ENCODE measurements at regions not wholly inside any gene's neighbourhood (a gene's known extent, or its start where the extent isn't known, plus 50 kb on each side); places are given as distances from the start of the nearest gene placed in this dataset.

- no peak for TF ChIP-seq CTCF (conservative IDR thresholded peaks at IDR 0.05; ENCODE audit: low read depth, low read length)
- no peak for TF ChIP-seq POLR2A (IDR thresholded peaks at IDR 0.05; ENCODE audit: low read depth, low read length)
- no peak for TF ChIP-seq CEBPB (IDR thresholded peaks at IDR 0.05; ENCODE audit: low read depth, low read length)
- TF ChIP-seq NFE2L2 (IDR thresholded peaks at IDR 0.05; ENCODE audit: low read depth, low read length) = no peak
- no peak for TF ChIP-seq FOS (IDR thresholded peaks at IDR 0.05; ENCODE audit: low read depth, low read length)
- no peak for TF ChIP-seq USF2 (IDR thresholded peaks at IDR 0.05; ENCODE audit: low read depth, low read length)
- TF ChIP-seq MXI1 (IDR thresholded peaks at IDR 0.05; ENCODE audit: borderline replicate concordance, low read depth, low read length) = no peak
- no peak for TF ChIP-seq MAZ (IDR thresholded peaks at IDR 0.05; ENCODE audit: borderline replicate concordance, low read depth, low read length)
- TF ChIP-seq RFX5 (IDR thresholded peaks at IDR 0.05; ENCODE audit: low read depth, low read length) = no peak
- no peak for TF ChIP-seq RAD21 (IDR thresholded peaks at IDR 0.05; ENCODE audit: low read length)
- TF ChIP-seq CHD1 (IDR thresholded peaks at IDR 0.05; ENCODE audit: low read depth, low read length) = no peak
These were observed 50.7 kb upstream of the VTCN1 start for GRCh38 chr1:117261424-117261785.

Data from IMR-90 (cell line).